NOMO-1 treated with dmso at 0.1 percent for 144 hours (cell line): ENCODE measurements at regions not wholly inside any gene's neighbourhood (a gene's known extent, or its start where the extent isn't known, plus 50 kb on each side); places are given as distances from the start of the nearest gene placed in this dataset.

ENCODE experiments used
- DNase-seq: peaks from one replicate; lab custom pipeline; 2025; ENCODE audit not compliant: unreplicated experiment; lab: John Stamatoyannopoulos, UW

GRCh38 chr2:193965263-193965662, 1691.8 kb upstream of the SLC39A10 start:
- no peak for DNase-seq

- no peak for DNase-seq
Observed at GRCh38 chr2:193963472-193964119, 1693.4 kb upstream of the SLC39A10 start.

GRCh38 chr2:193946806-193947205, 1710.2 kb upstream of the SLC39A10 start:
- no peak for DNase-seq

- no peak for DNase-seq
Observed at GRCh38 chr2:193943406-193943960, 1713.5 kb upstream of the SLC39A10 start.

GRCh38 chr2:193935114-193935513, 1721.9 kb upstream of the SLC39A10 start:
- DNase-seq, result no peak

- DNase-seq, result no peak
Observed at GRCh38 chr2:193929131-193929530, 1727.9 kb upstream of the SLC39A10 start.

- DNase-seq, result no peak
Observed at GRCh38 chr2:193907561-193907960, 1712.8 kb upstream of the TMEFF2 start.

GRCh38 chr2:193900292-193900691, 1705.6 kb upstream of the TMEFF2 start:
- DNase-seq, result no peak

- DNase-seq, result no peak
Observed at GRCh38 chr2:193895226-193895625, 1700.5 kb upstream of the TMEFF2 start.

- DNase-seq, result no peak
Observed at GRCh38 chr2:193894081-193894480, 1699.3 kb upstream of the TMEFF2 start.

- no peak for DNase-seq
Observed at GRCh38 chr2:193891023-193891422, 1696.3 kb upstream of the TMEFF2 start.

- no peak for DNase-seq
Observed at GRCh38 chr2:193885419-193885818, 1690.7 kb upstream of the TMEFF2 start.

GRCh38 chr2:193883820-193884219, 1689.1 kb upstream of the TMEFF2 start:
- DNase-seq, result no peak

GRCh38 chr2:193876980-193877379, 1682.2 kb upstream of the TMEFF2 start:
- no peak for DNase-seq

- no peak for DNase-seq
Observed at GRCh38 chr2:193869564-193869963, 1674.8 kb upstream of the TMEFF2 start.

- DNase-seq, result no peak
Observed at GRCh38 chr2:193868833-193869232, 1674.1 kb upstream of the TMEFF2 start.

GRCh38 chr2:193868132-193868531, 1673.4 kb upstream of the TMEFF2 start:
- DNase-seq, result no peak

GRCh38 chr2:193867454-193867853, 1672.7 kb upstream of the TMEFF2 start:
- no peak for DNase-seq

- no peak for DNase-seq
Observed at GRCh38 chr2:193861557-193861956, 1666.8 kb upstream of the TMEFF2 start.

- DNase-seq, result no peak
Observed at GRCh38 chr2:193847991-193848390, 1653.3 kb upstream of the TMEFF2 start.

- DNase-seq, result no peak
Observed at GRCh38 chr2:193847130-193847529, 1652.4 kb upstream of the TMEFF2 start.

- no peak for DNase-seq
Observed at GRCh38 chr2:193845604-193846003, 1650.9 kb upstream of the TMEFF2 start.

- DNase-seq, result no peak
Observed at GRCh38 chr2:193843675-193844074, 1648.9 kb upstream of the TMEFF2 start.
